ENCODE measurements at regions not wholly inside any gene's neighbourhood (a gene's known extent, or its start where the extent isn't known, plus 50 kb on each side); places are given as distances from the start of the nearest gene placed in this dataset.
"Not testable (repeated sequence)": the region's sequence is repeated elsewhere in the genome, so short reads cannot be mapped to it uniquely, and the experiment has no call there.

GRCh38 chr12:62202861-62203260, 57.3 kb upstream of the USP15 start:
- not testable (repeated sequence) for TF ChIP-seq RAD21 (conservative IDR thresholded peaks at IDR 0.05); CTCF (IDR thresholded peaks at IDR 0.05; ENCODE audit: poor library complexity, severe bottlenecking); REST (IDR thresholded peaks at IDR 0.05; ENCODE audit: borderline replicate concordance); SMC3 (conservative IDR thresholded peaks at IDR 0.05; ENCODE audit: poor library complexity); POLR2AphosphoS5 (IDR thresholded peaks at IDR 0.05); EZH2 (IDR thresholded peaks at IDR 0.05; ENCODE audit: borderline replicate concordance, insufficient read depth, low read length, poor library complexity, severe bottlenecking)

Measured in neural cell (in vitro differentiated cells).